HG03280 (cell line): ENCODE measurements at regions not wholly inside any gene's neighbourhood (a gene's known extent, or its start where the extent isn't known, plus 50 kb on each side); places are given as distances from the start of the nearest gene placed in this dataset.
"Not testable (repeated sequence)": the region's sequence is repeated elsewhere in the genome, so short reads cannot be mapped to it uniquely, and the experiment has no call there.

Source experiments
- ATAC-seq: cut with Tn5 transposase; IDR thresholded peaks from one replicate; pipeline ENCODE4 v1.9.1; 2021; ENCODE audit warnings: mild to moderate bottlenecking, moderate library complexity; ENCODE audit not compliant: unreplicated experiment

GRCh38 chr11:90747057-90747456 lies 524.2 kb upstream of the CHORDC1 start:
- ATAC-seq: no peak

GRCh38 chr11:90744169-90744568 lies 521.3 kb upstream of the CHORDC1 start:
- ATAC-seq: no peak

- ATAC-seq: no peak
Measured at GRCh38 chr11:90738799-90739198, 516.0 kb upstream of the CHORDC1 start.

- no peak for ATAC-seq
Measured at GRCh38 chr11:90737444-90738050, 514.7 kb upstream of the CHORDC1 start.

- no peak for ATAC-seq
Measured at GRCh38 chr11:90732486-90732885, 509.6 kb upstream of the CHORDC1 start.

- ATAC-seq: no peak
Measured at GRCh38 chr11:90723475-90723874, 500.6 kb upstream of the CHORDC1 start.

GRCh38 chr11:90722552-90723190 lies 499.8 kb upstream of the CHORDC1 start:
- no peak for ATAC-seq

- ATAC-seq: no peak
Measured at GRCh38 chr11:90717522-90717921, 494.7 kb upstream of the CHORDC1 start.

GRCh38 chr11:90705661-90706060 lies 482.8 kb upstream of the CHORDC1 start:
- ATAC-seq: no peak

GRCh38 chr11:90704510-90704909 lies 481.7 kb upstream of the CHORDC1 start:
- no peak for ATAC-seq

GRCh38 chr11:90701716-90702115 lies 478.9 kb upstream of the CHORDC1 start:
- no peak for ATAC-seq

- peak; percentile 54 for ATAC-seq
Measured at GRCh38 chr11:90700789-90701439, 478.1 kb upstream of the CHORDC1 start.

- no peak for ATAC-seq
Measured at GRCh38 chr11:90699791-90700400, 477.0 kb upstream of the CHORDC1 start.

- no peak for ATAC-seq
Measured at GRCh38 chr11:90698238-90698637, 475.4 kb upstream of the CHORDC1 start.

- not testable (repeated sequence) for ATAC-seq
Measured at GRCh38 chr11:90675496-90675895, 452.6 kb upstream of the CHORDC1 start.

GRCh38 chr11:90669094-90669493 lies 446.2 kb upstream of the CHORDC1 start:
- no peak for ATAC-seq

- no peak for ATAC-seq
Measured at GRCh38 chr11:90668502-90668901, 445.7 kb upstream of the CHORDC1 start.

GRCh38 chr11:90661233-90661632 lies 438.4 kb upstream of the CHORDC1 start:
- ATAC-seq: no peak

GRCh38 chr11:90656171-90656570 lies 433.3 kb upstream of the CHORDC1 start:
- no peak for ATAC-seq

- ATAC-seq: no peak
Measured at GRCh38 chr11:90650153-90650552, 427.3 kb upstream of the CHORDC1 start.

GRCh38 chr11:90646706-90647105 lies 423.9 kb upstream of the CHORDC1 start:
- no peak for ATAC-seq

GRCh38 chr11:90646266-90646665 lies 423.4 kb upstream of the CHORDC1 start:
- ATAC-seq: no peak
